ENCODE measurements at regions not wholly inside any gene's neighbourhood (a gene's known extent, or its start where the extent isn't known, plus 50 kb on each side); places are given as distances from the start of the nearest gene placed in this dataset.
A peak's percentile ranks its signal among the peaks of the same experiment; 100 is the strongest.

GRCh38 chr12:27190761-27191160 is 53.3 kb upstream of the STK38L start:
- no peak overlapping the region for H3K4me3 ChIP-seq (ENCODE audit: low read depth, low read length)
- no peak for TF ChIP-seq CTCF (IDR thresholded peaks at IDR 0.05; ENCODE audit: insufficient read depth, low read depth, low read length)
- peak; percentile 65 for DNase-seq (ENCODE audit: low read depth)

GRCh38 chr12:27191531-27191930 is 52.6 kb upstream of the STK38L start:
- TF ChIP-seq CTCF (IDR thresholded peaks at IDR 0.05; ENCODE audit: insufficient read depth, low read depth, low read length): no peak
- no peak overlapping the region for H3K4me3 ChIP-seq (ENCODE audit: low read depth, low read length)
- DNase-seq (ENCODE audit: low read depth): peak; percentile 81

GRCh38 chr12:27192118-27192802 is 51.8 kb upstream of the STK38L start:
- no peak for DNase-seq (ENCODE audit: low read depth)
- H3K4me3 ChIP-seq (ENCODE audit: low read depth, low read length): no peak overlapping the region
- no peak for TF ChIP-seq CTCF (IDR thresholded peaks at IDR 0.05; ENCODE audit: insufficient read depth, low read depth, low read length)

GRCh38 chr12:27193106-27193505 is 51.0 kb upstream of the STK38L start:
- DNase-seq (ENCODE audit: low read depth): peak; percentile 94
- TF ChIP-seq CTCF (IDR thresholded peaks at IDR 0.05; ENCODE audit: insufficient read depth, low read depth, low read length): no peak
- H3K4me3 ChIP-seq (ENCODE audit: low read depth, low read length): no peak overlapping the region

GRCh38 chr12:27193854-27194544 is 50.1 kb upstream of the STK38L start:
- H3K4me3 ChIP-seq (ENCODE audit: low read depth, low read length): no peak overlapping the region
- DNase-seq (ENCODE audit: low read depth): peak; percentile 87
- peak; percentile 15 for TF ChIP-seq CTCF (IDR thresholded peaks at IDR 0.05; ENCODE audit: insufficient read depth, low read depth, low read length)
